SU-DHL-6 (cell line): ENCODE measurements at regions not wholly inside any gene's neighbourhood (a gene's known extent, or its start where the extent isn't known, plus 50 kb on each side); places are given as distances from the start of the nearest gene placed in this dataset.

Experiments used
- H2AFZ ChIP-seq: fragments of 200-600 bp; sonication (generic); 2 replicates; pipeline ENCODE4 v1.6.1; 2014; ENCODE audit warnings: low read depth, mild to moderate bottlenecking, moderate library complexity, mixed read lengths, antibody characterized with exemption, low read length; ENCODE audit not compliant: severe bottlenecking
- H3F3A ChIP-seq: fragments of 200-600 bp; shearing (Covaris generic); 2 replicates; pipeline ENCODE4 v1.6.0; 2016; ENCODE audit warnings: antibody characterized with exemption, mild to moderate bottlenecking; ENCODE audit not compliant: insufficient read depth
- H3K27ac ChIP-seq: fragments of 200-600 bp; sonication (generic); 2 replicates; pipeline ENCODE4 v1.5.1; 2016; ENCODE audit warnings: low read depth, mild to moderate bottlenecking, low read length, moderate library complexity, mixed read lengths
- H3K27me3 ChIP-seq: fragments of 200-600 bp; sonication (generic), shearing (Covaris generic); 2 replicates; pipeline ENCODE4 v1.6.0; 2014; ENCODE audit warnings: mild to moderate bottlenecking, low read length
- H3K36me3 ChIP-seq: fragments of 200-600 bp; sonication (generic); 2 replicates; pipeline ENCODE4 v1.6.1; 2014; ENCODE audit warnings: mild to moderate bottlenecking, low read length, mixed read lengths
- H3K4me2 ChIP-seq: fragments of 300-600, 200-600 bp; shearing (Covaris generic), sonication (generic); 2 replicates; pipeline ENCODE4 v1.6.0; 2014; ENCODE audit warnings: low read length, low read depth, mild to moderate bottlenecking; ENCODE audit not compliant: poor library complexity, severe bottlenecking
- H3K4me3 ChIP-seq: fragments of 200-600 bp; sonication (generic); 2 replicates; pipeline ENCODE4 v1.5.1; 2014; ENCODE audit warnings: antibody characterized with exemption, low read length, mild to moderate bottlenecking, mixed read lengths; ENCODE audit not compliant: insufficient read depth, poor library complexity, severe bottlenecking
- H3K79me2 ChIP-seq: fragments of 200-600 bp; sonication (generic); 2 replicates; pipeline ENCODE4 v1.6.1; 2014; ENCODE audit warnings: mild to moderate bottlenecking, low read length, moderate library complexity; ENCODE audit not compliant: insufficient read depth
- H3K9ac ChIP-seq: fragments of 200-600 bp; sonication (generic); 2 replicates; pipeline ENCODE4 v1.7.0; 2014; ENCODE audit warnings: mild to moderate bottlenecking, low read length
- H3K9me2 ChIP-seq: fragments of 200-600 bp; sonication (generic); replicated peaks from 2 replicates; pipeline ENCODE4 v1.6.1; 2014; ENCODE audit warnings: low read length; ENCODE audit not compliant: insufficient read depth
- H3K9me3 ChIP-seq: fragments of 200-600 bp; sonication (generic); 2 replicates; pipeline ENCODE4 v1.6.1; 2014; ENCODE audit warnings: low read length, mixed read lengths; ENCODE audit not compliant: insufficient read depth
- H4K20me1 ChIP-seq: fragments of 200-600 bp; sonication (generic); 2 replicates; pipeline ENCODE4 v1.6.1; 2014; ENCODE audit warnings: low read depth, mild to moderate bottlenecking, antibody characterized with exemption, low read length, moderate library complexity, mixed read lengths
- CTCF ChIP-seq: fragments of 200-600 bp; sonication (generic); IDR thresholded peaks from one replicate; pipeline ENCODE4 v1.5.1; 2017; ENCODE audit warnings: antibody characterized with exemption, mild to moderate bottlenecking, low read length, moderate library complexity; ENCODE audit not compliant: insufficient read depth, poor library complexity, severe bottlenecking
- EZH2phosphoT487 ChIP-seq: fragments of 200-600 bp; sonication (generic), shearing (Covaris generic); conservative IDR thresholded peaks from 2 replicates; pipeline ENCODE4 v1.6.1; 2018; ENCODE audit warnings: mild to moderate bottlenecking, antibody characterized with exemption, low read length, moderate library complexity, mixed read lengths

GRCh38 chr4:41820473-41820872 is 71.9 kb upstream of the PHOX2B start:
- H3K79me2 ChIP-seq = no peaks in the 10 kb centered on the region
- no peaks in the 10 kb centered on the region for H3K9me2 ChIP-seq
- H4K20me1 ChIP-seq = no peaks in the 10 kb centered on the region
- no peaks in the 10 kb centered on the region for H3K9me3 ChIP-seq
- H3K36me3 ChIP-seq = no peaks in the 10 kb centered on the region
- no peak overlapping the region for H3K9ac ChIP-seq
- H3F3A ChIP-seq = no peaks in the 10 kb centered on the region
- TF ChIP-seq EZH2phosphoT487 (no peak), CTCF (no peak)
- no peak overlapping the region for H3K27ac ChIP-seq
- H3K27me3 ChIP-seq = no peaks in the 10 kb centered on the region
- no peak overlapping the region for H3K4me3 ChIP-seq
- H2AFZ ChIP-seq = no peak overlapping the region
- H3K4me2 ChIP-seq = no peak overlapping the region

GRCh38 chr4:41819621-41820020 is 71.1 kb upstream of the PHOX2B start:
- H3K36me3 ChIP-seq = no peaks in the 10 kb centered on the region
- no peak overlapping the region for H3K4me3 ChIP-seq
- H3K4me2 ChIP-seq = no peak overlapping the region
- H3K79me2 ChIP-seq = no peaks in the 10 kb centered on the region
- no peaks in the 10 kb centered on the region for H3K9me2 ChIP-seq
- H3K27me3 ChIP-seq = no peaks in the 10 kb centered on the region
- no peak for TF ChIP-seq CTCF
- TF ChIP-seq EZH2phosphoT487 = no peak
- H3F3A ChIP-seq = no peaks in the 10 kb centered on the region
- H4K20me1 ChIP-seq = no peaks in the 10 kb centered on the region
- no peak overlapping the region for H2AFZ ChIP-seq
- H3K9me3 ChIP-seq = no peaks in the 10 kb centered on the region
- H3K27ac ChIP-seq = no peak overlapping the region
- H3K9ac ChIP-seq = no peak overlapping the region

- no peak overlapping the region for H3K27ac ChIP-seq
- no peaks in the 10 kb centered on the region for H4K20me1 ChIP-seq
- H3K4me2 ChIP-seq = no peak overlapping the region
- no peaks in the 10 kb centered on the region for H3K27me3 ChIP-seq
- TF ChIP-seq CTCF (no peak), EZH2phosphoT487 (no peak)
- no peak overlapping the region for H3K9ac ChIP-seq
- H3K9me3 ChIP-seq = no peaks in the 10 kb centered on the region
- H3K4me3 ChIP-seq = no peak overlapping the region
- H3K9me2 ChIP-seq = no peaks in the 10 kb centered on the region
- no peaks in the 10 kb centered on the region for H3K79me2 ChIP-seq
- H3F3A ChIP-seq = no peaks in the 10 kb centered on the region
- no peak overlapping the region for H2AFZ ChIP-seq
- no peaks in the 10 kb centered on the region for H3K36me3 ChIP-seq
Measured at GRCh38 chr4:41815473-41815872, 66.9 kb upstream of the PHOX2B start.

GRCh38 chr4:41814565-41814964 is 66.0 kb upstream of the PHOX2B start:
- TF ChIP-seq CTCF (no peak), EZH2phosphoT487 (no peak)
- no peak overlapping the region for H3K27ac ChIP-seq
- no peak overlapping the region for H3K4me2 ChIP-seq
- no peak overlapping the region for H2AFZ ChIP-seq
- no peak overlapping the region for H3K9ac ChIP-seq
- H3K36me3 ChIP-seq = no peaks in the 10 kb centered on the region
- H4K20me1 ChIP-seq = no peaks in the 10 kb centered on the region
- H3F3A ChIP-seq = no peaks in the 10 kb centered on the region
- no peaks in the 10 kb centered on the region for H3K9me3 ChIP-seq
- H3K4me3 ChIP-seq = no peak overlapping the region
- H3K9me2 ChIP-seq = no peaks in the 10 kb centered on the region
- H3K27me3 ChIP-seq = no peaks in the 10 kb centered on the region
- H3K79me2 ChIP-seq = no peaks in the 10 kb centered on the region
